NCI-H1930 (cell line): ENCODE measurements at regions not wholly inside any gene's neighbourhood (a gene's known extent, or its start where the extent isn't known, plus 50 kb on each side); places are given as distances from the start of the nearest gene placed in this dataset.
A peak's percentile ranks its signal among the peaks of the same experiment; 100 is the strongest.

Source experiments
- DNase-seq, 2 experiments: peaks; one replicate each; lab custom pipeline; 2025; lab: John Stamatoyannopoulos, UW

DNA sequence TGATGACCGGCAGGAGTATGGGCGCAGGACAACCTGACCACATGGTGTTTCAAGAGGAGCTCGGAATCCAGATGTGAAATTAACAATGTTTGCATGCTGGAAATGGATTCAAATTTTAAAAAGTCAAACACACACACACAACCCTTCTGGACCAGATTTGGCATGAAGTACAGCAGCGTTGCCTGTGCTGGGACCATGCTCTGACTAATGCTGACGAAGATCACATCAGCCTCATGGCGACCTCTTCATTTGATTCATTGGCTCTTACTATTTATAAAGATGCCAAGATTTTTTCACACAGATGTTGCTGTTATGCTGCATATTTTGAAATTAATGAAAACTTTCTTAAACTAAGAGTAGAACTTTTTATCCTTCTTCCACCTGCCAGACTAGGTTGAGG, 926.6 kb upstream of the TMEM132C start:
- no peak for DNase-seq

DNA sequence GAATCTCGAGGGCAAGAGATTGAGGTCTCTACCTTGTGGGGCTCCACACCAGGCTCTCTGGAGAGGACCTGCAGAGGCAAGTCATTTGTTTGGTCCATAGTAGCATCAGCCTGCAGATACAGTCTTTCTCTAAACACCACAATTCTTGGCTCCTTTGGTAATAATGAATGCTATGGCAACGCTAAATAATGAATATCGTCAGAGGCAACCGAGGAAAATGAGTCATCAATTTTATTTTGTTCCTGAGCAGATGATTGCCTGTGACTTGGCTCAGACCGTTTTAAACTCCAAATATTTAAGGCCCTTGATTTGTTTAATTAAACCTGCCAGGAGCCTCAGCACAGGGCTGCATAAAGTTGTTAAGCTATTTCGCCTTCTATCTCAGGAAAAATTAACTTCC, 924.1 kb upstream of the TMEM132C start:
- DNase-seq = no peak

DNA sequence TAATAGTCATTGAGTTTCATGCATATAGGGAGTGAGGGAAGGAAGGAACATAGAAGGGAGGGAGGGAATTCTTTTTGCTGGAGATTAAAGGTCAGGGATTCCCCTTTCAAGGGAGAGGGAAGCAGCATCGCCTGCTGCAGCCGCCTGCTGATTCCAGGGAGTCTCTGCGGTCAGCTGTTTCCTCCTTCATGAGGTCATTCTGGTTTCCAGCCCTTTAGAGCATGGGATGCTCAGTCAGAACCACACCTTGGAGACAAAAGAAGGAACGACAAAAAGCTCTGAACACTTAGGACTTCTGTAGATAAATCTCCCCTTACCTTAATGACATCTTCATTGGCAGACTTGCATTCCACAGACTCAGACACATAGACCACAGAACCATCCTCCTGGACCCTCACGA, 923.0 kb upstream of the TMEM132C start:
- DNase-seq = no peak

DNA sequence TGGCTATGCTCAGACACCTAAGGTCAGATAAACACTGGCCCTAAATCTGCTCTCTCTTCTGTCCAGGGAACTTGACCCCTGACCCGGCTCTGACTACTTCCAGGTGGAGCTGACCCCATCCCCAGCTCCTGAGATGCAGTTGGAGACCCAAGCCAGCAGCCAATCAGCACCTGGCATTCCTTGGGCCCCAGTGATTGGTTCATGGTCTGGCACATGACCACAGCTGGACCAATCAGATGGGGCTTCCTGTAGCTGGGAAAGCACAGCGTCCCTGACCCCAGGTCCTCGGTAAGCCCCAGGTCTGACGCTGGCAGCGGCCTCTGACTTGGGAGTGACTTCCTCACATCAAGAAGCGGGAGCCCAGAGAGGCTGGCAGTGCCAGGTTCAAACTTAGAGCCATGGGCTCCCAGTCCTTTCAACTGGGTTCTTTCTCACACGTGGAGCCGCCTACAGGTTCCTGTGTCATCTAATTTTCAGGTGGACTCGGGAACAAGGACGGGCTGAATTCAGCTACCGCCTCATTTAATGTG, 915.4 kb upstream of the TMEM132C start:
- no peak for DNase-seq

DNA sequence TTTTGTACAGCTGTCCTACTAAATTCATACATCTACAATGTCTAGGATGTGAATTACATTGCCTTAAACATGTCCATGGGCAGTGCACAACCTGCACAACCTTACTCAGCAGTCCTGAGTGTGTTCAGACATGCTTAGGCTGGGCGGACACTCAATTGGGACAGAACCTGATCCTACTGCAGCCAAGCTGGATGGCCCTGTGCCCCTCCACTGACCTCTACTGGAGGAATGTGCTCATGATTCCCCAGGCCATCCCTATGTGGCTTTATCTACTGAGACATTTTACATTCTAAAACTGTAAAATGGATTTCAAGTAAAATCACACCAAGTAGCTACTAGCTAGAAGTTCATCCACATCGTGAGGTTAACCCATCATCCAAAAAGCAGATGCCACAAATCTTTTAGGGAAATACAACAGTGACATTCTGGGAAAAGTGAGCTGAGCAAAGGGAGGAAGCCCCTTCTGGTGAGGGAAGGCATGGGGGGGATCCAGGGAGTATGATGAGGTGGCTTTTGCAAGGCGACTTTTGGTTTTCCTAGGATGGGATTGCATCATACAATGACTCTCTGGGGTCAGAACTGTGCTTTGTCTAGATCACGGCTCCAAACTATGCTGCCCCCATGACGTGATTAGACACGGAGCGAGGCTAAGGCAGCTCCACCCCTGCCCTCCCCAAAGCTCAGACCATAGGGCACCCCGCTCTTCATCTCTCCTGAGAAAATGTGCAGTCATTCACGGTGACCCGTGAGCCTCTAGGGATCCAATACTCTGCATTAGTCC, 911.7 kb upstream of the TMEM132C start:
- DNase-seq = no peak

DNA sequence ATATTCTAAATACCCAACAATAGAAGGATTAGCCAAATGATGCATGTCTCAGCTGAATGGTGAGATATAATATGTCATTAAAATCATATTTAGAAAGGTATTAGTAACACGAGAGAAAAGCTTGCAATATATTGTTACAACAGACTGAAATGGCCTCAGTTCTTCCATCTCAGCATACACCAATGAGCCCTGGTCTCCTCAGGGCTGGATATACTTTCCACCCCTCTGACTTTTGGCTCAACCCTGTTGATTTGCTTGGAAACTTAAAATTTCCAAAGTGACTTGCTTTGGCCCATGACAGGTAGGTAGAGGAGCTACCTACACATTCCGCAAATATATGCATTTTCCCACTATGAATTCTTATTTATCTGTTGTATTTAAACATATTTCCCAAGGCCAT, 908.1 kb upstream of the TMEM132C start:
- DNase-seq = no peak

DNA sequence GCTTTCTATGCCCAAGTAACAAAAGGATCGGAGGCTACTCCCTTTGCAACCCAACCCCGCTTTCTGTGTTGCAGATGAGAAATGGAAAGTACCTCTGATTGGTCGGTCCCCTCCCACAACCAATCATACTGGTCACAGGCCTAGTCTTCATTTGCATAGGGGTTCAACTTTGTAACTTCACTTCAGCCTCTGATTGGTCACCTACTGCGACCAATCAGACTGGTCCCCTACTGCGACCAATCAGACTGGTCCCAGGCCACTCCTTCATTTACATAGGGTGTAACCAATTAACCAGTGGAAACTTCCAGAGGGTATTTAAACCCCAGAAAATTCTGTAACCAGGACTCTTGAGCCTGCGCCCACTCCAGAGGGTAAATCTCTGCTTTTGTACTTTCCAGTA, 906.4 kb upstream of the TMEM132C start:
- no peak for DNase-seq

DNA sequence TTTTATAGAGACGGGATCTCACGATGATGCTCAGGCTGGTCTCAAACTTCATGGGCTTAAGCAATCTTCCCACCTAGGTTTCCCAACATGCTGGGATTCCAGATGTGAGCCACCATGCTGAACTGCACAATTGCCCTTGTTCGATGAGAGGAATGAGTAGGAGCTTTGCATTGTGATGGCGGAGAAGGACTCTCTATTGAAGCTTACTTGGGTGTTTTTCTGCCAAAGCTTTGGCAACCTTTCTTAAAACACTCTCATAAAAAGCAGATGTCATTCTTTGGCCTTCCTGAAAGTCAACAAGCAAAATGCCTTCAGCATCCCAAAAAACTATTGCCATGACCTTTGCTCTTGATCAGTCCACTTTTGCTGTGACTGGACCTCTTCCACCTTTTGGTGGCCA, 904.8 kb upstream of the TMEM132C start:
- no peak for DNase-seq

DNA sequence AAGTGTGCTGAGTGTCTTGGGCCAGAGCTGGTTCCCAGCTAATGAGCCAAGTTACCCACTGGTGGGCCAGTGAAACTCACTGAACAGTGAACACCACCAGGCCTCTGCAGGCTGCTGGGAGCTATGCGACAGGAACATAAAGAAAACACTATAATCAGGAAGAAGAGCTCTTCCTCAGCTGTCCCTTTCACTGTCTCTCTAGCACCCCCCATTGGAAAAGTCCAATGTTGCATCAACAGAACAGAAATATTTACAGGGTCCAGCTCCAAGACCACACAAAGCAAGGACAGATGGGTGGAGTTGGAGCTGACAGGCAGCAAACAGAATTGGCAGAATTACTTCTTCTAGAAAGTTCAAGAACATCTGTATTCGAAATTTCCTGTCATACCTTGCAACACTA, 903.6 kb upstream of the TMEM132C start:
- peak in 1 of 2 experiments; percentile 16 for DNase-seq

DNA sequence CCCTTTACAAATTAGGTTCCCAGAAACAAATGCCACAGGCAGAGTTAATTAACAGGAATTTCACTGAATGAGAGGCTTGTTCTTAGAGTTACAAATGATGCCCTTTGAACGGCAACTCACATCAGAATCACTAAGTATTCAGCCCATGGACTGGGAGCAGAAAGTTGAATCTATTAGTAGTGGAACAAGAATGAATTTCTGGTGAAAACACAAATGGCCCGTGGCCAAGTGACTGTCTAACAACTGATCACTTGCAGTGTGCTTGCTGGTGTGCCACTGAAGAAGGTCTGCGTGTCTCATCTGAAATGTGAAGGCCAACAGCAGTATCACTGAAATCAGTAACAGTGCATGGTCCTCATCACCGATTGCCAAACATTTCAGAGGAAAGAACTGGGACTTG, 893.4 kb upstream of the TMEM132C start:
- DNase-seq = no peak

DNA sequence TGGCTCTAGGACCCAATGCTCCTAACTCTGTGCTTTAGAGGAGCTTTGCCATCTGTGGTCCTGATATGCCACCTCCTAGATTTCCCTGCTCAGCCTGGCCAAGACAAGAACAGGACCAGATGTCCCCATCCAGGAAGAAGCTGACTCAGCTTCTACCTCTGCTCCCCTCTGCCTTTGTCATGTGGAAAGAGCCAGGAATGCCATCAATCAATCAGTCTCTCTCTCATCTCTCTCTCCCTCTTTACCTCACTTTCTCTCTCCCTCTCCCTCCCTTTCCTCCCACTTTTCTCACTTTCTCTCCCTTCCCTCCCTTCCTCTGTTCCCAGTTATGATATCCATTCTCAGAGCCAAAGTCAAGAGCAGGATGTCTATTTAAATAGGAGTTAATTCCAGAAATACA, 892.5 kb upstream of the TMEM132C start:
- DNase-seq = no peak

DNA sequence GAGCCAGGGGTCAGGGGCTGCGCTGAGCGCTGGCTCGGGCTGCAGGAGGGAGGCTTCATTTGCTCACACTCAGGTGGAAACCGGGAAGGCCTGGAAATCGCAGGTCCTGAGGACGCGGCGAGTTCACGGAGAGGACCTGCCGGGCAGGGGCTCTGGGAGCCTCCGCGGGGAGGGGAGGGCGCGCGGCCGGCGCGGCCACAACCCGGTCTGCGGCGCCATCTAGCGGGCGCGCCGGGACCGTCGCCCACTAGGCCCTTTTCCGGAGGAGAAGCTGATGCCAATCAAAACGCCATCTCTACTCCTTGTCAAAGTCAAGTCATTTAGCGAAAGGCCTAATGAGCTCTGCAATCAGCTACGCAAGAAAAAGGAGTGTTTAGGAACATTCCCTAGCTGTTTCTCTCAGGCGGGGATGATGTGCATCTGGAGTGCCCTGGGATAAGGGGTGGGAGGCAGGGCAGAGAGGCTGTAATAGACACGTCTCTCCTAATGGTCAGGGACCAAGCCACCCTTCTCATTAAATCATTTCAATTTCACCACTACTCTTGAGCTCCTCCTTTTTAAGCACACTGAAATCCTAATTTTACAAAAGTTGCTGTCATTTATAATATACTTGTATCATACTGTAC, 885.8 kb upstream of the TMEM132C start:
- peak; percentile 59 to 73 for DNase-seq

DNA sequence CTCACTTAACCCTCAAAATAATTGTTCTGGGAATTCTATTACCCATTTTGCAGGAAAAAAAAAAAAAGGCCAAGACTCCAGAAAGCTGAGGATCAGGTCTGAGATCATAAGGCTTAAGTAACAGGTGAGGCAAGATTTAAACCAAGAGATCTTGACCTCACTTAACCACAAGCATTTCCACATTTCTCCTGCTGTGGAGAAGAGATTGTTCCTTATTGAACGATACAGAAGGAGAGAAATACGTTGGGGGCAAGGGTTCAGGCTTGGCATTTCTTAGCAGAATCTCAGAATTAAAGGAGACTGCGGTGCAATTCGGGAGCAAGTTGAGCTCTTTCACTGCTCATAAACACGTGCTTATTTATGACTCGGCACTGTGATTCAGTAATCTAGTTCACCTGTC, 885.3 kb upstream of the TMEM132C start:
- no peak for DNase-seq

DNA sequence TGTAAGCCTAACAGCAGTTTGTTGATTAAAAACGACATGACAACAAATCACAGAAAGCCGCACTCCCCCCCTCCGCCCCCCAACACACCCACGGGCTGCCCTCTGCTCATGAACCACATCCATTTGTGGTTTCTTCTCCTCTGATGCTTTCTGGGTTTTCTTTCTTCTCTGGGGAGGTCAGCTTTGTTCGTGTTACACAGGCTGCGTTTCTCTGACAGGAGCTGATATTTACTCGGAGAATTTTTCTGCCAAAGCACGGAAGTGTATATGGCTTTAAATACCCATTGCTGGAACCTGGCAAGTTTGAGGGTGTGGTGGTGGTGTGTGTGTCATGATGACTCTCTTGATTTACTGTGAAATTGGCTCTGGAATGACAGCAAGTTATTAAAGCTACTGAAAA, 883.7 kb upstream of the TMEM132C start:
- DNase-seq = no peak

DNA sequence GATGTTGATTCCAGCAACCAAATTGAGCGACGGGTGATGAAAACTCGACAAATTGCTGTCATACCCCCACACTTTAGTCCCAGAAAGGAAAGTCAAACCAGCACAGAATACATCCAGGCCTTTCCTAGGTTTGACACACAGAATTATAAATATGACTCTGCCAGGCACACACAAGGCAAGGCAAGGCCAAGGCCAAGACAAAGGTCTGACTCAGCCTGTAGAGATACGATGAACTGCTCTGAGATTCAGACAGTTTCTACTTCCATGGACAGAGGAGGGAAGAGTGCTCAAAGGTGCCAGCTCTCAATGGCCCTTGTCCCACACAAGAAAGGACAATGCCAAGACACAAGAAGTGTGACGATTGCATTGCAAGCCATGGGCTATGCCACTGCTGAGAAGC, 880.2 kb upstream of the TMEM132C start:
- no peak for DNase-seq

DNA sequence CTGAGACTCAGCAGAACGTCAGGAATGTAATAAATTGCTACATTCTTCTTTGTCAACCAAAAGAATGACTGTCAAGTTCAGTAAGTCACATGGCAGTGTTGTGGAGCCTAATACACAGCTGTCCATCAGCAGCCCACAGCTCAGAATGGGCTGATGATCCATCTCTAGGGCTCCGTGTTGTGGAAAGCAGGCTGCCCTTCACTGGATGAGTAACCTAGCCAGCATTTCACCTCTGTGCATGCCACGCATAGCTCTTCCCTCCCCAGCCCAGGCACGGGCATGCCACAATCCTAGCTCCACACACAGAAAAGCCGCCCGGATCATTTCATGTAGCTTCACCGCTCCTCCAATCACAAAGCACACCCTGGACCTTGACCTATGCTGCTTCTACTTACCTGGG, 878.0 kb upstream of the TMEM132C start:
- no peak for DNase-seq

DNA sequence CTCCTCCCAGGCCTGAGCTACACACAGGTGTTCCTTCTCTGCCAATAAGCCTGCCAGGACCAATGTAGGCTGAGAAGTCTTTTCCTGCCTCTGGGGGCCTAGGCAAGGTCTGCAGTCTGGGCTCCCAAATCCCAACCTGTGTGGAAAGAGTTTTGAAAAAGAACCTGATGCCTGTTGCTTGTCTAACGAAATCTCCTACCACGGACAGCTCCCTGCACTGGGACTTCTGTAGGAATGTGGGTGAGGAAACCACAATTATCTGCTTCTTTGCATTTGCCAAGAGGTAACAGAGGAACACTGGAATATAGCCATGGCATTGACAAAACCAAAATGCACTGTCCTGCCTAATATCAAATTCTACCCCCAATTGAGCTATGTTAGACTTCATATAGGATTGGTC, 877.0 kb upstream of the TMEM132C start:
- DNase-seq = no peak

DNA sequence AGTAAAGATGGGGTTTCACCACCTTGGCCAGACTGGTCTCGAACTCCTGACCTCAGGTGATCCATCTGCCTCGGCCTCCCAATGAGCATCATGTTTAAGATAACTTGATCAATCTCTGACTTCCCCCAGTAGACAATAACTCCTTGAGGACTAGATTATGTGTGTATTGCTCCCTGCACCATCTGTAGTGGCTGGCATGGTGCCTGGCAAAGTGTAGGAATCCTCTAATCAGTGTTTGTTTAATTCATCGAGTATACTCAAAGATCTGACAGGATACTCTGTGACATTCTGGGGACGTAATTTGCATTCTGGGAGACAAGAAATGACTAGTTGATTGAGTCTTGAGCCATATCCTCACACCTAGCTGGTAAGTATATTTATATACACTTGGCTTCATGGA, 873.5 kb upstream of the TMEM132C start:
- DNase-seq = no peak

DNA sequence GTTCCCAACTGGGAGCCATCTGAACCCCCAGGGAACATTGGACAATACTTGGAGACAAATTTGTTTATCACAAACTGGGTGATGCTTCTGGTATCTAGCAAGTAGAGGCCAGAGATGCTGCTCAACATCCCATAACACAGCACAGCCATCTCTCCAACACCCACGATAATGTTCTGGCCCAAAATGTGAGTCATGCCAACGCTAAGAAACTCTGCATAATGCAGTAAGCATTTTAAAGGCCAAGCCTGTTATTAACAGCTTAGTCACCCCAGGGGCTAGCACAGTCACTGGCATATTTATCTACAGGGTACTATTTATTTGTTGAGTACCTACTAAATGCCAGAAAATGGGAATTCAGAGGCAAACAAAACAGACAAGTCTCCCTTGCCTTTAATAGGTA, 873.1 kb upstream of the TMEM132C start:
- DNase-seq = no peak

DNA sequence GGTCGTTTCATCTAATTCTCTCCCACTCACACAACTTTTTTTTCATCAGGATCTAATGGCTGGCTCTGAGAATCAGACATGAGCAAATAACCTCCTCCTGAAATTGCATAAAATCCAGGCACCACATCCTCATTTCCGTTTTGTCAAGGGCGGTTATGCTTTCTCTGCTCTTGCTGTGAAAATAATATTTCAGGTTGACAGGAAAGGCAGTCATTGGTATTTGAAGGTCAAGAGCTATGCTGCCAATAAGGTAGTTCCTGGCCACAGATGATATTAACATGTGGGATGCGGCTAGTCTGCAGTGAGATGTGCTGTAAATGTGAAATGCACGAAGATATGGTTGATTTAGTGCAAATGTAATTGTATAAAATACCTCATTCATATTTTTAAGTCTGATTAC, 870.2 kb upstream of the TMEM132C start:
- no peak for DNase-seq

DNA sequence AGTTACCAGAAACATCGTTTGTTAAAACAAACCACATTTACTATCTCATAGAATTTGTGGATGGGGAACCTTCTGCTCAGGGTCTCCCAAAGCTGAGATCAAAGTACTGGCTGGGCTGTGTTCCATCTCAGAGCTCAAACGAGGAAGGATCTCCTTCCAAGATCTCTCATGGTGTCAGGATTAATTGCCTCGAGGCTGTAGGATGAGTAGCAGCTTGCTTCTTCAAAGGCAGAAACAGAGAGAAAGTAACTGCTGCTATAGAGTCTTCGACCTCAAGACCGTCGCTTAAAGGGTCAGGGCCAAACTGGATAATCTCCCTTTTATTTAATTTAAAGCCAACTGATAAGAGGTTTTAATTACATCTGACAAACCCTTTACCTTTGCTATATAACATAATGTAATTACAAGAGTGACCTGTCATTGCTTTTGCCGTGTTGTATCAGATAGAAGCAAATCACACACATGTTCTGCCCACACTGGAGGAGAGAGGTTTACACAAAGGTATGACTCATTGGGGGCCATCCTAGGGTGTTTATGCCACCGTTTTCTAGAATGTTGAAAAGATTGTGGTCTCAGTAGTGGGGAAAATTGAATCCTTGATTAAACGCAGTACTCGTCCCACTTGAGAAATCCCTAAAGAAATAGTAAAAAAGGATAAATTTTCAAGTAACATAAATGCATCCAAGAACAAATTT, 868.8 kb upstream of the TMEM132C start:
- DNase-seq = no peak

DNA sequence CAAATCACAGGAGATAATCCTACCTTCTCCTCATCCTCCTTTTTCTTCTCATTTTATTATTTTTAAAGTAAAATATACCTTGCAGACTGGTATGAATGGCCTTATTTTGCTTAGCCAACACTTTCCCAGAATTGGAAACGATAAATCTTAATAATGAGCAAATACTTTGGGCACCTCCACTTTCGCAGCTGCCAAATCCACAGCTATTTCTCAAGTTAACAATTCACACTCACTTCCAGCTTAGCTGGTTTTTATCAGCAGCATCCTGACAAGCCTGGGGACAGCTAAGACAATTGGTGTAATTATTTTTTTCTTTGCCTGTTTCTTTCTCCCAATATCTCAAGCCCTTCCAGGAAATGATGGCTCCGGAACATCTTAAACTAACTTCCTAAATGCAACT, 867.5 kb upstream of the TMEM132C start:
- DNase-seq = no peak

DNA sequence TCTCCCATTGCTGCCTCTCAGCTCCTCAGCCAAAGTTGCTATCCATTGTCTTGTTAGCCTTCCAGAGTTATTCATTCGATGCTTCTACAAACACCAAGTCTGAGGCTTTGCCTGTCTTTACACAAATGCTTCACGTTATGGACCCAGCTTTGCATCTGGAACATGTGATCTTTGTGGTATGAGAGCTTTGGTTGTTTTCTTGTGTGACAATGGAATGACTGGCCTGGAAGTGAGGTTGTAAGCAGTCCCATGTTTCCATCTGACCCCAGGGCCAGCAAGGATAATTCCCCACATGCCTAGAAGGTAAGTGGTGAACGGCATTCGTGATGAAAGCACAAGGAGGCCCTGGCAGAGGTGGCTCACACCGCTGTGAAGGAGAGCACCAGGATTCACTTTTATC, 866.7 kb upstream of the TMEM132C start:
- DNase-seq = no peak
